ENCODE measurements at regions not wholly inside any gene's neighbourhood (a gene's known extent, or its start where the extent isn't known, plus 50 kb on each side); places are given as distances from the start of the nearest gene placed in this dataset.

GRCh38 chr3:158912188-158912587 is 110.3 kb downstream of the MFSD1 start:
- TF ChIP-seq, protein P1, sequence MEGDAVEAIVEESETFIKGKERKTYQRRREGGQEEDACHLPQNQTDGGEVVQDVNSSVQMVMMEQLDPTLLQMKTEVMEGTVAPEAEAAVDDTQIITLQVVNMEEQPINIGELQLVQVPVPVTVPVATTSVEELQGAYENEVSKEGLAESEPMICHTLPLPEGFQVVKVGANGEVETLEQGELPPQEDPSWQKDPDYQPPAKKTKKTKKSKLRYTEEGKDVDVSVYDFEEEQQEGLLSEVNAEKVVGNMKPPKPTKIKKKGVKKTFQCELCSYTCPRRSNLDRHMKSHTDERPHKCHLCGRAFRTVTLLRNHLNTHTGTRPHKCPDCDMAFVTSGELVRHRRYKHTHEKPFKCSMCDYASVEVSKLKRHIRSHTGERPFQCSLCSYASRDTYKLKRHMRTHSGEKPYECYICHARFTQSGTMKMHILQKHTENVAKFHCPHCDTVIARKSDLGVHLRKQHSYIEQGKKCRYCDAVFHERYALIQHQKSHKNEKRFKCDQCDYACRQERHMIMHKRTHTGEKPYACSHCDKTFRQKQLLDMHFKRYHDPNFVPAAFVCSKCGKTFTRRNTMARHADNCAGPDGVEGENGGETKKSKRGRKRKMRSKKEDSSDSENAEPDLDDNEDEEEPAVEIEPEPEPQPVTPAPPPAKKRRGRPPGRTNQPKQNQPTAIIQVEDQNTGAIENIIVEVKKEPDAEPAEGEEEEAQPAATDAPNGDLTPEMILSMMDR (IDR thresholded peaks at IDR 0.05) = no peak
- no peak for TF ChIP-seq POLR2A (IDR thresholded peaks at IDR 0.05)
